HepG2 (cell line): ENCODE measurements at regions not wholly inside any gene's neighbourhood (a gene's known extent, or its start where the extent isn't known, plus 50 kb on each side); places are given as distances from the start of the nearest gene placed in this dataset.

Experiments used
- CREB1 ChIP-seq, 2 experiments: fragments of 450-650 bp in 1 of 2; IDR thresholded peaks; 2 replicates each; pipeline ENCODE4 v1.6.1; 2016 to 2017; ENCODE audit warnings: control low read depth in 1 of 2, mild to moderate bottlenecking in 1 of 2, missing compliant biosample characterization in 1 of 2, missing genetic modification characterization in 1 of 2
- PRDM4 ChIP-seq: sonication (generic); formaldehyde crosslinking; IDR thresholded peaks from 2 replicates; pipeline ENCODE4 v1.9.0; 2021; ENCODE audit warnings: missing genetic modification reagents, borderline replicate concordance
- REXO4 ChIP-seq: sonication (generic); formaldehyde crosslinking; IDR thresholded peaks from 2 replicates; pipeline ENCODE4 v1.8.0; 2022; ENCODE audit warnings: missing genetic modification reagents, mild to moderate bottlenecking, borderline replicate concordance
- ZNF644 ChIP-seq: IDR thresholded peaks from 2 replicates; pipeline ENCODE4 v1.6.1; 2016; ENCODE audit warnings: low read depth

GRCh38 chr3:72523429-72524151, 324.7 kb downstream of the SHQ1 start:
- TF ChIP-seq ZNF644 (CRISPR knock-in tag) (no peak), PRDM4 (CRISPR knock-in tag) (no peak), REXO4 (CRISPR knock-in tag) (no peak), CREB1 (IDR thresholded peaks at IDR 0.05) (no peak), CREB1 (CRISPR knock-in tag; IDR thresholded peaks at IDR 0.05) (no peak)
